SK-N-SH (cell line): ENCODE measurements at regions not wholly inside any gene's neighbourhood (a gene's known extent, or its start where the extent isn't known, plus 50 kb on each side); places are given as distances from the start of the nearest gene placed in this dataset.

Experiments
- CTCF ChIA-PET: fragments of 300-600, 350-600 bp; formaldehyde crosslinking; extraction: SDS; loops from one replicate; lab custom pipeline; 2021; lab: Yijun Ruan, JAX
- POLR2A ChIA-PET: fragments of 350-600 bp; sonication (Branson Sonifier 250); formaldehyde crosslinking; extraction: SDS; loops from one replicate; lab custom pipeline; 2020; ENCODE audit warnings: antibody characterized with exemption, inconsistent platforms; lab: Yijun Ruan, JAX
- DNase-seq: peaks from one replicate; pipeline ENCODE4 v3.0.0; 2012
- H2AFZ ChIP-seq: fragments of 200-600 bp; sonication (generic); 2 replicates; pipeline ENCODE4 v1.8.1; 2016; ENCODE audit warnings: antibody characterized with exemption, mild to moderate bottlenecking, low read depth
- H3F3A ChIP-seq: fragments of 200-600 bp; sonication (generic); replicated peaks from 2 replicates; pipeline ENCODE3; 2016; ENCODE audit warnings: antibody characterized with exemption, mild to moderate bottlenecking; ENCODE audit not compliant: insufficient read depth
- H3K27ac ChIP-seq, 2 experiments: fragments of 200-500 bp in 1 of 2; fragments of 200-600 bp in 1 of 2; sonication (Bioruptor generic) in 1 of 2; sonication (generic), shearing (Covaris generic) in 1 of 2; 2 replicates each; pipeline versions ENCODE4 v1.5.1 to v1.6.1; 2014 to 2016; ENCODE audit warnings: low read depth in 2 of 2, inconsistent platforms in 1 of 2, low read length in 1 of 2, mild to moderate bottlenecking in 1 of 2, mixed read lengths in 1 of 2
- H3K27me3 ChIP-seq: fragments of 200-600 bp; sonication (generic), shearing (Covaris generic); 2 replicates; pipeline ENCODE4 v1.6.1; 2016; ENCODE audit warnings: mixed run types; ENCODE audit not compliant: insufficient read depth
- H3K36me3 ChIP-seq, 2 experiments: fragments of 200-500 bp in 1 of 2; fragments of 200-600 bp in 1 of 2; sonication (Bioruptor generic) in 1 of 2; sonication (generic) in 1 of 2; replicated peaks in 1 of 2; 2 replicates each; pipeline versions ENCODE3 to v1.5.1; 2014 to 2016; ENCODE audit warnings: low read length in 1 of 2, mild to moderate bottlenecking in 1 of 2; ENCODE audit not compliant: insufficient read depth in 2 of 2, control insufficient read depth in 1 of 2
- H3K4me1 ChIP-seq, 2 experiments: fragments of 200-500 bp in 1 of 2; fragments of 200-600 bp in 1 of 2; sonication (Bioruptor generic) in 1 of 2; sonication (generic), shearing (Covaris generic) in 1 of 2; 2 replicates each; pipeline versions ENCODE4 v1.5.1 to v1.6.1; 2014 to 2016; ENCODE audit warnings: low read depth in 1 of 2, low read length in 1 of 2, mixed run types in 1 of 2; ENCODE audit not compliant: insufficient read depth in 2 of 2, control insufficient read depth in 1 of 2
- H3K4me2 ChIP-seq: fragments of 200-600 bp; sonication (generic), shearing (Covaris generic); 2 replicates; pipeline ENCODE4 v1.6.1; 2017; ENCODE audit warnings: mixed run types
- H3K4me3 ChIP-seq, 2 experiments: fragments of 200-500 bp in 1 of 2; fragments of 200-600 bp in 1 of 2; sonication (Bioruptor generic) in 1 of 2; sonication (generic), shearing (Covaris generic) in 1 of 2; 2 replicates each; pipeline versions ENCODE4 v1.5.1 to v1.8.1; 2014 to 2016; ENCODE audit warnings: low read depth in 2 of 2, inconsistent platforms in 1 of 2, low read length in 1 of 2, mild to moderate bottlenecking in 1 of 2, mixed read lengths in 1 of 2, moderate library complexity in 1 of 2
- H3K79me2 ChIP-seq: fragments of 200-600 bp; sonication (generic); 2 replicates; pipeline ENCODE4 v1.8.1; 2017; ENCODE audit warnings: mild to moderate bottlenecking; ENCODE audit not compliant: insufficient read depth
- H3K9ac ChIP-seq: fragments of 200-600 bp; sonication (generic); 2 replicates; pipeline ENCODE4 v1.6.1; 2017; ENCODE audit warnings: mixed run types
- H3K9me2 ChIP-seq: fragments of 200-600 bp; sonication (generic); 2 replicates; pipeline ENCODE4 v1.6.1; 2017; ENCODE audit warnings: mixed run types
- H3K9me3 ChIP-seq: fragments of 200-600 bp; sonication (generic); 2 replicates; pipeline ENCODE4 v1.6.1; 2017; ENCODE audit warnings: mixed run types, mild to moderate bottlenecking, moderate library complexity
- H4K20me1 ChIP-seq: fragments of 200-600 bp; sonication (generic); 2 replicates; pipeline ENCODE4 v1.6.1; 2017; ENCODE audit warnings: mild to moderate bottlenecking, mixed run types; ENCODE audit not compliant: insufficient read depth
- CTCF ChIP-seq: fragments of 200-600 bp; sonication (generic); IDR thresholded peaks from 2 replicates; pipeline ENCODE4 v1.6.1; 2017; ENCODE audit warnings: antibody characterized with exemption, mild to moderate bottlenecking, moderate library complexity
- ELF1 ChIP-seq: IDR thresholded peaks from 2 replicates; pipeline ENCODE4 v1.4.0; 2012
- EP300 ChIP-seq, 2 experiments: IDR thresholded peaks; 2 replicates each; pipeline versions ENCODE4 v1.4.0 to v1.6.1; 2012; ENCODE audit warnings: borderline replicate concordance in 1 of 2, low read depth in 1 of 2, low read length in 1 of 2
- FOSL2 ChIP-seq: IDR thresholded peaks from 2 replicates; pipeline ENCODE4 v1.4.0; 2012; ENCODE audit warnings: low read depth, mild to moderate bottlenecking, moderate library complexity, borderline replicate concordance
- FOXM1 ChIP-seq: IDR thresholded peaks from 2 replicates; pipeline ENCODE4 v1.4.0; 2012; ENCODE audit warnings: low read depth, mild to moderate bottlenecking
- GABPA ChIP-seq: IDR thresholded peaks from 2 replicates; pipeline ENCODE4 v1.4.0; 2012; ENCODE audit warnings: low read depth, mild to moderate bottlenecking
- GATA2 ChIP-seq: sonication (generic); formaldehyde crosslinking; IDR thresholded peaks from 2 replicates; pipeline ENCODE4 v1.5.0; 2020; ENCODE audit warnings: mild to moderate bottlenecking, missing genetic modification reagents
- IRF3 ChIP-seq: fragments of 150-350 bp; IDR thresholded peaks from 2 replicates; pipeline ENCODE4 v1.6.1; 2016; ENCODE audit warnings: mild to moderate bottlenecking, low read depth, low read length
- MAX ChIP-seq: IDR thresholded peaks from 2 replicates; pipeline ENCODE4 v1.4.0; 2012; ENCODE audit warnings: low read depth
- MEF2A ChIP-seq: IDR thresholded peaks from 2 replicates; pipeline ENCODE4 v1.4.0; 2012; ENCODE audit warnings: low read depth, borderline replicate concordance
- NFIC ChIP-seq: IDR thresholded peaks from 2 replicates; pipeline ENCODE4 v1.4.0; 2012; ENCODE audit warnings: borderline replicate concordance
- PBX3 ChIP-seq: IDR thresholded peaks from 2 replicates; pipeline ENCODE4; 2012
- RAD21 ChIP-seq: IDR thresholded peaks from 2 replicates; pipeline ENCODE4 v1.6.1; 2012; ENCODE audit warnings: mild to moderate bottlenecking, low read length
- RCOR1 ChIP-seq: fragments of 150-350 bp; IDR thresholded peaks from 2 replicates; pipeline ENCODE4 v1.6.1; 2017; ENCODE audit warnings: antibody characterized with exemption, low read length
- RXRA ChIP-seq: IDR thresholded peaks from 2 replicates; pipeline ENCODE4 v1.4.0; 2012; ENCODE audit warnings: low read depth, mild to moderate bottlenecking, borderline replicate concordance
- SIN3A ChIP-seq: IDR thresholded peaks from 2 replicates; pipeline ENCODE4 v1.6.1; 2012; ENCODE audit warnings: low read depth, mild to moderate bottlenecking, low read length, moderate library complexity, borderline replicate concordance
- TAF1 ChIP-seq: IDR thresholded peaks from 2 replicates; pipeline ENCODE4 v1.6.1; 2012; ENCODE audit warnings: low read depth, mild to moderate bottlenecking, low read length, moderate library complexity, borderline replicate concordance
- TEAD4 ChIP-seq: IDR thresholded peaks from 2 replicates; pipeline ENCODE4 v1.4.0; 2012; ENCODE audit warnings: mild to moderate bottlenecking, borderline replicate concordance; ENCODE audit not compliant: insufficient read depth
- ZBTB33 ChIP-seq: IDR thresholded peaks from 2 replicates; pipeline ENCODE4 v1.4.0; 2012; ENCODE audit warnings: low read depth, borderline replicate concordance
- WGBS: methylation state at CpG from one replicate; pipeline ENCODE4 v1.1.6; 2017; ENCODE audit warnings: low lambda C conversion rate; 5-methylcytosine and 5-hydroxymethylcytosine counted together

- H2AFZ ChIP-seq = no peak overlapping the region
- no peak overlapping the region for H3K4me2 ChIP-seq
- H3K9ac ChIP-seq = no peak overlapping the region
- no peaks in the 10 kb centered on the region for H3F3A ChIP-seq
- H3K4me3 ChIP-seq = no peak overlapping the region
- H3K36me3 ChIP-seq = no peaks in the 10 kb centered on the region
- no peak overlapping the region for H3K27ac ChIP-seq
- no peaks in the 10 kb centered on the region for H3K4me1 ChIP-seq
- no peak for DNase-seq
- CTCF ChIA-PET = interaction anchor here (1.4 kb wide), 1 partner anchor 142 kb away, joined by 3 read pairs; no protein-coding TSS in a partner anchor
- no peaks in the 10 kb centered on the region for H4K20me1 ChIP-seq
- no peaks in the 10 kb centered on the region for H3K9me2 ChIP-seq
- H3K79me2 ChIP-seq = no peaks in the 10 kb centered on the region
- POLR2A ChIA-PET = no interaction called here
- TF ChIP-seq ZBTB33 = no peak
- TF ChIP-seq FOXM1 = no peak
- no peak for TF ChIP-seq CTCF
- TF ChIP-seq NFIC = no peak
- TF ChIP-seq RAD21 = no peak
- no peak for TF ChIP-seq FOSL2
- no peaks in the 10 kb centered on the region; the same call in 1 of the 2 replicates for H3K27me3 ChIP-seq
- H3K9me3 ChIP-seq = no peaks in the 10 kb centered on the region
Measured at GRCh38 chr14:28896337-28896736, 129.8 kb downstream of the FOXG1 start.

- Histone ChIP-seq H3K9ac (no peak overlapping the region), H3K4me2 (no peak overlapping the region), H3K9me2 (no peaks in the 10 kb centered on the region), H3K27ac (no peak overlapping the region), H3K27me3 (no peaks in the 10 kb centered on the region; the same call in 1 of the 2 replicates), H4K20me1 (no peaks in the 10 kb centered on the region), H3K4me3 (no peak overlapping the region), H3F3A (no peaks in the 10 kb centered on the region), H3K4me1 (no peaks in the 10 kb centered on the region), H3K79me2 (no peaks in the 10 kb centered on the region), H2AFZ (no peak overlapping the region), H3K36me3 (no peaks in the 10 kb centered on the region), H3K9me3 (no peaks in the 10 kb centered on the region)
- CTCF ChIA-PET = no interaction called here
- DNase-seq = no peak
- POLR2A ChIA-PET = no interaction called here
- 0% methylated on average over 1 of the region's 1 CpG for WGBS
- TF ChIP-seq TEAD4 (no peak), TAF1 (no peak), SIN3A (no peak), PBX3 (no peak), CTCF (no peak), MAX (no peak), GATA2 (no peak), IRF3 (no peak), MEF2A (no peak), GABPA (no peak), EP300 (IDR thresholded peaks at IDR 0.05; ENCODE audit: borderline replicate concordance in 1 of 2, low read depth in 1 of 2, low read length in 1 of 2) (no peak), RXRA (no peak), RCOR1 (no peak), ELF1 (no peak)
Measured at GRCh38 chr14:28901631-28902030, 135.0 kb downstream of the FOXG1 start.
